Esophagus muscularis mucosa (tissue), 4 donors: ENCODE measurements at regions not wholly inside any gene's neighbourhood (a gene's known extent, or its start where the extent isn't known, plus 50 kb on each side); places are given as distances from the start of the nearest gene placed in this dataset.

Experiments used
- DNase-seq: peaks from one replicate; pipeline ENCODE4 v3.0.0-alpha.2; 2017; ENCODE audit errors: extremely low spot score
- H3K27ac ChIP-seq, 4 donors: fragments of 200-600 bp; sonication (generic); replicated peaks in 1 of 4; 1 replicate in 3 of 4; 2 replicates in 1 of 4; pipeline ENCODE4 v1.5.1; 2016 to 2019; ENCODE audit warnings: mild to moderate bottlenecking in 1 of 4
- H3K27me3 ChIP-seq, 4 donors: fragments of 200-600 bp; sonication (generic); one replicate each; pipeline versions ENCODE4 v1.5.1 to v1.6.0; 2016 to 2019
- H3K36me3 ChIP-seq, 4 donors: fragments of 200-600 bp; sonication (generic); one replicate each; pipeline ENCODE4 v1.5.1; 2016 to 2019
- H3K4me1 ChIP-seq, 4 donors: fragments of 200-600 bp; sonication (generic); one replicate each; pipeline ENCODE4 v1.5.1; 2016 to 2019
- H3K4me3 ChIP-seq, 4 donors: fragments of 200-600 bp; sonication (generic); 1 replicate in 2 of 4; 2 replicates in 2 of 4; pipeline ENCODE4 v1.5.1; 2016 to 2019; ENCODE audit warnings: mild to moderate bottlenecking in 4 of 4, moderate library complexity in 1 of 4
- H3K9me3 ChIP-seq, 4 donors: fragments of 200-600 bp; sonication (generic); 1 replicate in 3 of 4; 2 replicates in 1 of 4; pipeline ENCODE4 v1.5.1; 2016 to 2019
- CTCF ChIP-seq, 3 experiments: fragments of 200-600 bp in 2 of 3; fragments of 450-650 bp in 1 of 3; sonication (generic) in 2 of 3; IDR thresholded peaks; one replicate each; pipeline ENCODE4 v1.5.1; 2017 to 2019; ENCODE audit warnings: antibody characterized with exemption in 3 of 3, mild to moderate bottlenecking in 2 of 3, moderate library complexity in 1 of 3
- EP300 ChIP-seq: sonication (generic); formaldehyde crosslinking; IDR thresholded peaks from one replicate; pipeline ENCODE4 v1.6.1; 2017; ENCODE audit warnings: antibody characterized with exemption
- POLR2A ChIP-seq: fragments of 450-650 bp; IDR thresholded peaks from one replicate; pipeline ENCODE4 v1.6.1; 2017; ENCODE audit warnings: antibody characterized with exemption, moderate library complexity, mild to moderate bottlenecking, low read depth
- POLR2AphosphoS5 ChIP-seq, 2 donors: sonication (generic); formaldehyde crosslinking; IDR thresholded peaks; one replicate each; pipeline ENCODE4 v1.6.1; 2017; ENCODE audit warnings: antibody characterized with exemption in 2 of 2
- WGBS: methylation state at CpG from one replicate; pipeline ENCODE4 v1.1.5; 2018; 5-methylcytosine and 5-hydroxymethylcytosine counted together
- intact Hi-C: fragments of 100-400 bp; cut with DNase I; formaldehyde crosslinking; loops from one replicate; pipeline ENCODE4 v1.15.1; 2023

DNA sequence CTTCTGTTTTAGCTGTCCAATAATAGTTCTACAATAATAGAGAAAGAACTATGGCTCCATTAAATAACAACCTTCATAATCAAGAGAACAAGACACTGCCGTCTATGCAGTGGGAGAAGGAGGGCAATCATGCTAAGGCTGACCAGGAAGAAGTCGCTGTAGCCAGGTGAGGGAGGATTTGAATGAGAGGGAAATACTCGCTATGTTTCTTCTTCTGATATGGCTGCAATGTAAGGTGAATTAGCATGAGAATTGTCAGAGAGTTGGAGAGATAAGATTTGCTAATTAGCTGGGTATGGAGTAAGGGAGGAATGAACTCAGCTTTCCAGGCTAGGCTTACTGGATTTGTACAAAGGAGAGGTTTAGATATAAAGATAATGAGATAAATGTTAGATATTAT is 555.4 kb upstream of the ZNF385D start:
- no peak for DNase-seq
- intact Hi-C loops = no loop called here
- no peak overlapping the region for H3K4me3 ChIP-seq
- H3K4me1 ChIP-seq = peaks cover 0 to 8% (median 0%) of the 10 kb centered on the region in 4 donors
- no peak for TF ChIP-seq EP300
- TF ChIP-seq POLR2A = no peak
- TF ChIP-seq POLR2AphosphoS5 (IDR thresholded peaks at IDR 0.05) = no peak
- TF ChIP-seq CTCF (IDR thresholded peaks at IDR 0.05) = no peak
- no peaks in the 10 kb centered on the region for H3K36me3 ChIP-seq
- 61% methylated on average over 3 of the region's 3 CpGs for WGBS
- H3K27me3 ChIP-seq = no peaks in the 10 kb centered on the region
- H3K9me3 ChIP-seq = peaks cover 0 to 5% (median 0%) of the 10 kb centered on the region in 4 donors
- H3K27ac ChIP-seq = no peak overlapping the region

DNA sequence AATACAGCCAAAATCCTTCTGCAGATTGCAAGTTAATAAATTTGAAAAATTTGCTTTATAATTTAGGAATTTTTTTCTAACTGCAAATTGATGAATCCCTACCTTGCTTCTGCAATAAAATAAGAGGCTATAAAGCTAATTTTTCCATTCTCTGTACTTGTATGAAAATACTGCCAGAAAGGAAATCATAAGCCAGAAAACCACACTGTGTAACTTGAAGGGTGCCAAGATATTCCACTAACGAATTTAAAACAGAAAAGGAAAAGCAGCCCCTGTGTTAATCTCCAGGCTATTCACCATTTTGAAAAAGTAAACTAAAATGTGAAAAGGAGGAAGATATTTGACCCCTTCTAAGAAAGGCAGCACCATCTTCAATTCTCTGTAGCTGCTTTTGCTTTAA is 557.9 kb upstream of the ZNF385D start:
- Histone ChIP-seq H3K4me3 (no peak overlapping the region), H3K9me3 (no peaks in the 10 kb centered on the region), H3K27ac (no peak overlapping the region), H3K36me3 (no peaks in the 10 kb centered on the region), H3K27me3 (no peaks in the 10 kb centered on the region), H3K4me1 (peaks cover 0 to 8% (median 0%) of the 10 kb centered on the region in 4 donors)
- WGBS = 5% methylated on average over 1 of the region's 1 CpG
- intact Hi-C loops = no loop called here
- no peak for DNase-seq
- TF ChIP-seq POLR2A (no peak), CTCF (IDR thresholded peaks at IDR 0.05) (no peak)

DNA sequence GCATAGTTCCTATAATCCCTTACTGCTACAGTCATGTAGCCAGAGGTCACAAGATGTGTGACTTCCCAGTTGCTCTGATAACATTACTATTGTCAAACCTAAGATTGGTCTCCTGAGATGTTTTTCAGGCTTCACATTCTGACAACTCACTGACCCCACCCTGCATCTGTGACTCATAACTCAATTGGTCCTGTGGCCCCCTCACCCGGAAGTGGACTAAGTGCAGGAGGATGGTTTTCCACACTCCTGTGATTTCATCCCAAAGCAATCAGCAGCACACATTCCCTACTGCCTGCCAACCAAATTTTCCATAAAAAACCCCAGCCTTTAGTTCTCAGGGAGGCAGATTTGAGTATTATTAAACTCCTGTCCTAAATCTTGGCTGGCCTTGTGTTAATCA is 564.9 kb upstream of the ZNF385D start:
- no peak for DNase-seq
- H3K9me3 ChIP-seq = no peaks in the 10 kb centered on the region
- H3K27me3 ChIP-seq = no peaks in the 10 kb centered on the region
- H3K27ac ChIP-seq = no peak overlapping the region
- no peaks in the 10 kb centered on the region for H3K4me1 ChIP-seq
- 78% methylated on average over 1 of the region's 1 CpG for WGBS
- no peaks in the 10 kb centered on the region for H3K36me3 ChIP-seq
- no peak overlapping the region for H3K4me3 ChIP-seq
- TF ChIP-seq EP300 (no peak), POLR2AphosphoS5 (IDR thresholded peaks at IDR 0.05) (no peak), POLR2A (no peak), CTCF (IDR thresholded peaks at IDR 0.05) (no peak)
- intact Hi-C loops = no loop called here

DNA sequence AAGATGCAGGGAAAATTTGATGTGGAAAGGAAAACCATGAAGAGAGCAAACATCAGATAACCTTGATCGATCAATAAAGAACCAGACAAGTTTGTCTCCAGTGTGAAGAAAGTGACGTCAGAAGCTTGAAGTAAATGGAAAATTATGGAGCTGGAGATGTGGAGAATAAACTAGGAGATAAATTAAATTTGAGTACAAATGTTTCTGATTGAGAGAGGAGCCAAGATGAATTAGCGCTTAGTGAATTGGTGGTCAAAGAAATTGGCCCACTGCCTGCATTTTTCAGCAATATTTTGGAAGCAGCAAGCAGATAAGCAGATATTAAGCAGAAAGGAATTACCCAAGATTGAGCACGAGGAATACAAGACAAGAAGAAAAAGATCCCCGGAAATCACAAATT is 567.3 kb upstream of the ZNF385D start:
- intact Hi-C loops = no loop called here
- H3K27ac ChIP-seq = no peak overlapping the region
- H3K9me3 ChIP-seq = no peaks in the 10 kb centered on the region
- no peaks in the 10 kb centered on the region for H3K4me1 ChIP-seq
- no peak for DNase-seq
- 77% methylated on average over 5 of the region's 5 CpGs for WGBS
- no peak overlapping the region for H3K4me3 ChIP-seq
- no peak for TF ChIP-seq POLR2AphosphoS5 (IDR thresholded peaks at IDR 0.05)
- no peak for TF ChIP-seq POLR2A
- TF ChIP-seq EP300 = no peak
- no peak for TF ChIP-seq CTCF (IDR thresholded peaks at IDR 0.05)
- no peaks in the 10 kb centered on the region for H3K36me3 ChIP-seq
- H3K27me3 ChIP-seq = no peaks in the 10 kb centered on the region

DNA sequence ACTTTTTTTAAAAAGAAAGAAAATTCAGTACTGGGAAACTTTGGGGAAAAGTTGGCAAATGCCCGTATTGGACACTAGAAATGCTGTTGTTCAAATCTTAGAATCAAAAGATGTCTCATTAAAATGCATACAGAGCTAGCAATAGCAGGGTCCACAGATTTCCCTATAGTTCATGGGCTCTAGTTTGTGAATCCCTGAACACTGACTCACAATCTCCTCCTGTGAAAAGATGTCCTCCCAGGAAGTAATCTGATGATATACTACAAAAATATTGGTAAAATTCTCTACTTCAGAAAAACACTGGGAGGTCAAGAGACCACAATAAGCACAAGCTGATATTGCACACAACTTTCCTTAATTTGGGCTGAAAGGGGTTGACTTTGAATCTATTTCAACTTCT is 568.4 kb upstream of the ZNF385D start:
- no peak for TF ChIP-seq POLR2A
- TF ChIP-seq POLR2AphosphoS5 (IDR thresholded peaks at IDR 0.05) = no peak
- no peak for TF ChIP-seq CTCF (IDR thresholded peaks at IDR 0.05)
- TF ChIP-seq EP300 = no peak

More for the DNA sequence above, 568.4 kb upstream of the ZNF385D start:
- no peaks in the 10 kb centered on the region for H3K4me1 ChIP-seq
- H3K27ac ChIP-seq = no peak overlapping the region
- no peak overlapping the region for H3K4me3 ChIP-seq
- intact Hi-C loops = no loop called here
- DNase-seq = no peak
- no peaks in the 10 kb centered on the region for H3K36me3 ChIP-seq
- no peaks in the 10 kb centered on the region for H3K27me3 ChIP-seq
- H3K9me3 ChIP-seq = no peaks in the 10 kb centered on the region
- 82% methylated on average over 1 of the region's 1 CpG for WGBS
